SK-N-SH treated with all-trans-retinoic acid at 6 μM for 48 hours (cell line): ENCODE measurements at regions not wholly inside any gene's neighbourhood (a gene's known extent, or its start where the extent isn't known, plus 50 kb on each side); places are given as distances from the start of the nearest gene placed in this dataset.

Experiments
- ATAC-seq: fragments of 200-7000 bp; cut with Tn5 transposase; 3 replicates; pipeline ENCODE4 v1.9.1; 2020; ENCODE audit warnings: mild to moderate bottlenecking, moderate library complexity
- ARNTL ChIP-seq: fragments of 450-650 bp; formaldehyde crosslinking; IDR thresholded peaks from 2 replicates; pipeline ENCODE4 v1.5.0; 2020; ENCODE audit warnings: low read depth, mild to moderate bottlenecking, moderate library complexity, borderline replicate concordance
- BACH2 ChIP-seq: fragments of 250-450 bp; sonication (Bioruptor Pico); IDR thresholded peaks from 2 replicates; pipeline ENCODE4 v1.9.0; 2021; ENCODE audit warnings: mild to moderate bottlenecking, borderline replicate concordance
- CSDC2 ChIP-seq: fragments of 250-450 bp; sonication (Bioruptor Pico); IDR thresholded peaks from 2 replicates; pipeline ENCODE4 v1.5.0; 2020; ENCODE audit warnings: mild to moderate bottlenecking, moderate library complexity
- ESRRG ChIP-seq: fragments of 250-450 bp; sonication (Bioruptor Pico); IDR thresholded peaks from 2 replicates; pipeline ENCODE4 v1.6.1; 2021; ENCODE audit warnings: mild to moderate bottlenecking
- GLIS3 ChIP-seq: fragments of 250-450 bp; sonication (Bioruptor Pico); IDR thresholded peaks from 2 replicates; pipeline ENCODE4 v1.5.0; 2020; ENCODE audit warnings: mild to moderate bottlenecking, moderate library complexity
- ISL1 ChIP-seq: fragments of 250-450 bp; sonication (Bioruptor Pico); IDR thresholded peaks from 2 replicates; pipeline ENCODE4 v2.1.2; 2022; ENCODE audit warnings: mild to moderate bottlenecking, moderate library complexity
- OSR1 ChIP-seq: fragments of 250-450 bp; sonication (Bioruptor Pico); IDR thresholded peaks from 2 replicates; pipeline ENCODE4 v1.8.0; 2022; ENCODE audit warnings: moderate library complexity, mild to moderate bottlenecking, inconsistent platforms
- PPARA ChIP-seq: fragments of 250-450 bp; sonication (Bioruptor Pico); IDR thresholded peaks from 2 replicates; pipeline ENCODE4 v1.5.0; 2020; ENCODE audit warnings: mild to moderate bottlenecking, borderline replicate concordance
- RARB ChIP-seq: fragments of 250-450 bp; sonication (Bioruptor Pico); IDR thresholded peaks from 2 replicates; pipeline ENCODE4 v1.8.0; 2021; ENCODE audit warnings: mild to moderate bottlenecking, moderate library complexity
- SNAI2 ChIP-seq: fragments of 250-450 bp; sonication (Bioruptor Pico); IDR thresholded peaks from 2 replicates; pipeline ENCODE4 v1.5.0; 2020; ENCODE audit warnings: mild to moderate bottlenecking, moderate library complexity
- TCF4 ChIP-seq: fragments of 250-450 bp; sonication (Bioruptor Pico); IDR thresholded peaks from 2 replicates; pipeline ENCODE4 v1.8.0; 2021; ENCODE audit warnings: mild to moderate bottlenecking, moderate library complexity, borderline replicate concordance
- TOX ChIP-seq: fragments of 250-450 bp; sonication (Bioruptor Pico); IDR thresholded peaks from 2 replicates; pipeline ENCODE4 v1.8.0; 2021; ENCODE audit warnings: mild to moderate bottlenecking, moderate library complexity, borderline replicate concordance
- ZC3H10 ChIP-seq: fragments of 250-450 bp; sonication (Bioruptor Pico); IDR thresholded peaks from 2 replicates; pipeline ENCODE4 v1.5.1; 2021; ENCODE audit warnings: mild to moderate bottlenecking, moderate library complexity
- ZFP3 ChIP-seq: fragments of 250-450 bp; sonication (Bioruptor Pico); IDR thresholded peaks from 2 replicates; pipeline ENCODE4 v1.5.0; 2020; ENCODE audit warnings: mild to moderate bottlenecking, moderate library complexity
- ZFP30 ChIP-seq: fragments of 450-650 bp; formaldehyde crosslinking; IDR thresholded peaks from 2 replicates; pipeline ENCODE4 v1.5.0; 2022; ENCODE audit warnings: mild to moderate bottlenecking, moderate library complexity
- ZNF565 ChIP-seq: fragments of 450-650 bp; formaldehyde crosslinking; conservative IDR thresholded peaks from 2 replicates; pipeline ENCODE4 v1.5.0; 2020; ENCODE audit warnings: low read depth, mild to moderate bottlenecking, moderate library complexity
- ZNF70 ChIP-seq: fragments of 450-650 bp; formaldehyde crosslinking; IDR thresholded peaks from 2 replicates; pipeline ENCODE4 v1.5.0; 2020; ENCODE audit warnings: mild to moderate bottlenecking, moderate library complexity
- ZNF8 ChIP-seq: fragments of 450-650 bp; formaldehyde crosslinking; IDR thresholded peaks from 2 replicates; pipeline ENCODE4 v1.5.0; 2020; ENCODE audit warnings: mild to moderate bottlenecking, moderate library complexity
- TF ChIP-seq, protein P1 (sequence below): fragments of 250-450 bp; sonication (Bioruptor Pico); IDR thresholded peaks from 2 replicates; pipeline ENCODE4 v1.5.1; 2020; ENCODE audit warnings: low read depth, mild to moderate bottlenecking, moderate library complexity
- TF ChIP-seq, protein P2 (sequence below): fragments of 250-450 bp; sonication (Bioruptor Pico); IDR thresholded peaks from 2 replicates; pipeline ENCODE4 v1.8.0; 2020; ENCODE audit warnings: mild to moderate bottlenecking, moderate library complexity, borderline replicate concordance
- TF ChIP-seq, protein P3 (sequence below): fragments of 250-450 bp; sonication (Bioruptor Pico); IDR thresholded peaks from 2 replicates; pipeline ENCODE4 v1.8.0; 2021; ENCODE audit warnings: low read depth, mild to moderate bottlenecking, moderate library complexity, borderline replicate concordance
- TF ChIP-seq, protein P4 (sequence below): fragments of 250-450 bp; sonication (Bioruptor Pico); IDR thresholded peaks from 2 replicates; pipeline ENCODE4 v1.5.0; 2020; ENCODE audit warnings: mild to moderate bottlenecking, moderate library complexity
- TF ChIP-seq, protein P5 (sequence below): fragments of 250-450 bp; sonication (Bioruptor Pico); IDR thresholded peaks from 2 replicates; pipeline ENCODE4 v1.5.1; 2021; ENCODE audit warnings: mild to moderate bottlenecking, moderate library complexity

DNA sequence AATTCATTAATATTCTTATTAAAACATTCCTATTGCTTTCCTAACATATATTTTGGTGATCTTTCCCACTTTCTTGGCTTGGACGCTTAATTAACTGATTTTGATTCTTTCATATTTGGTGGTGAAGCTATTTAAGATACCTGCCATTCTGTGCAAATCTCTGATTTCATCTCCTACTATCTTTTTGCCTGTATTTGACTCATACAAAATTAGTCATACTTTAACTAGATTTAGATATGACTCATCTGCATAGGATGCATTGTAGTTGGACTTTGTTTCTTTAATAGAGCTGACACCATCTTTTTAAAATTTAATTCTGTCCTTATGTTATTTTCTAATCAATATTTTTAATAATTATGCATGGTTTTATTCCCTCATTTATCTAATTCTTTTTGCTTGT is 93.8 kb upstream of the PLPPR4 start (continued):
- TF ChIP-seq, protein P1, sequence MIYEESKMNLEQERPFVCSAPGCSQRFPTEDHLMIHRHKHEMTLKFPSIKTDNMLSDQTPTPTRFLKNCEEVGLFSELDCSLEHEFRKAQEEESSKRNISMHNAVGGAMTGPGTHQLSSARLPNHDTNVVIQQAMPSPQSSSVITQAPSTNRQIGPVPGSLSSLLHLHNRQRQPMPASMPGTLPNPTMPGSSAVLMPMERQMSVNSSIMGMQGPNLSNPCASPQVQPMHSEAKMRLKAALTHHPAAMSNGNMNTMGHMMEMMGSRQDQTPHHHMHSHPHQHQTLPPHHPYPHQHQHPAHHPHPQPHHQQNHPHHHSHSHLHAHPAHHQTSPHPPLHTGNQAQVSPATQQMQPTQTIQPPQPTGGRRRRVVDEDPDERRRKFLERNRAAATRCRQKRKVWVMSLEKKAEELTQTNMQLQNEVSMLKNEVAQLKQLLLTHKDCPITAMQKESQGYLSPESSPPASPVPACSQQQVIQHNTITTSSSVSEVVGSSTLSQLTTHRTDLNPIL (CRISPR knock-in tag) = peak; percentile 85

DNA sequence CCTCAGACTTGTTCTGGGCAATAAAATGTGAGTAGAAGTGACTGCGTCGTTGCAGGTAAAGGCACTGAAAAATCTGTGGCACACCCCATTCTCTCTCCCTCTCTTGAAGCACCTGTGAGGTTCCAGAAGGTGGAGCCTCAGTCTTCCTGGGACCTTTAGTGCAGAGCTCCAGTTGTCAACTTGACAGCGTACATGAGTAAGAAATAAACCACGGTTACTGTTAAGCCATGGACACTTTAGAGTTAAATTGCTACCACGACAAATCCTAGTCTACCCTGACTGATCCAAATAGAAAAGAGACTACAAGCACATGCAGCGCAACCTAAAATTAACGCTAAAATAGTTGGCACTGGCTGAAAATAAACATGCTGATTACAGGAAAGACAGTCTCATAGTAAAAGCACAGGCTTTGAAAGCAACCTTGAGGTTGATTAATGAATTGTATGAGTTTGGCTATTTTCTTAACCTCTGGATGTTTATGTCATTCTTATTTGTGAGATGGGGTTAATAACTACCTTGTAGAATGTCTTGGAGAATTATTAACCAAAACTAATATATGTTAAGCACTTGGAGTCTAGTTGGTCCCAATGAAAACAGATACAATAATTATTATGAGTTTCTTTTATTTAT is 93.0 kb upstream of the PLPPR4 start:
- no peak for TF ChIP-seq RARB (CRISPR knock-in tag)
- TF ChIP-seq ESRRG (CRISPR knock-in tag) = no peak
- no peak for TF ChIP-seq OSR1 (CRISPR knock-in tag)
- no peak for TF ChIP-seq ZNF70 (CRISPR knock-in tag)
- TF ChIP-seq ZC3H10 = no peak
- TF ChIP-seq, protein P2, sequence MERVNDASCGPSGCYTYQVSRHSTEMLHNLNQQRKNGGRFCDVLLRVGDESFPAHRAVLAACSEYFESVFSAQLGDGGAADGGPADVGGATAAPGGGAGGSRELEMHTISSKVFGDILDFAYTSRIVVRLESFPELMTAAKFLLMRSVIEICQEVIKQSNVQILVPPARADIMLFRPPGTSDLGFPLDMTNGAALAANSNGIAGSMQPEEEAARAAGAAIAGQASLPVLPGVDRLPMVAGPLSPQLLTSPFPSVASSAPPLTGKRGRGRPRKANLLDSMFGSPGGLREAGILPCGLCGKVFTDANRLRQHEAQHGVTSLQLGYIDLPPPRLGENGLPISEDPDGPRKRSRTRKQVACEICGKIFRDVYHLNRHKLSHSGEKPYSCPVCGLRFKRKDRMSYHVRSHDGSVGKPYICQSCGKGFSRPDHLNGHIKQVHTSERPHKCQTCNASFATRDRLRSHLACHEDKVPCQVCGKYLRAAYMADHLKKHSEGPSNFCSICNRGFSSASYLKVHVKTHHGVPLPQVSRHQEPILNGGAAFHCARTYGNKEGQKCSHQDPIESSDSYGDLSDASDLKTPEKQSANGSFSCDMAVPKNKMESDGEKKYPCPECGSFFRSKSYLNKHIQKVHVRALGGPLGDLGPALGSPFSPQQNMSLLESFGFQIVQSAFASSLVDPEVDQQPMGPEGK (CRISPR knock-in tag) = no peak
- no peak for TF ChIP-seq SNAI2 (CRISPR knock-in tag)
- no peak for TF ChIP-seq TCF4 (CRISPR knock-in tag)
- TF ChIP-seq ISL1 (CRISPR knock-in tag) = no peak
- no peak for TF ChIP-seq ZFP3
- no peak for TF ChIP-seq PPARA (CRISPR knock-in tag)
- TF ChIP-seq ZNF565 = no peak
- TF ChIP-seq, protein P3, sequence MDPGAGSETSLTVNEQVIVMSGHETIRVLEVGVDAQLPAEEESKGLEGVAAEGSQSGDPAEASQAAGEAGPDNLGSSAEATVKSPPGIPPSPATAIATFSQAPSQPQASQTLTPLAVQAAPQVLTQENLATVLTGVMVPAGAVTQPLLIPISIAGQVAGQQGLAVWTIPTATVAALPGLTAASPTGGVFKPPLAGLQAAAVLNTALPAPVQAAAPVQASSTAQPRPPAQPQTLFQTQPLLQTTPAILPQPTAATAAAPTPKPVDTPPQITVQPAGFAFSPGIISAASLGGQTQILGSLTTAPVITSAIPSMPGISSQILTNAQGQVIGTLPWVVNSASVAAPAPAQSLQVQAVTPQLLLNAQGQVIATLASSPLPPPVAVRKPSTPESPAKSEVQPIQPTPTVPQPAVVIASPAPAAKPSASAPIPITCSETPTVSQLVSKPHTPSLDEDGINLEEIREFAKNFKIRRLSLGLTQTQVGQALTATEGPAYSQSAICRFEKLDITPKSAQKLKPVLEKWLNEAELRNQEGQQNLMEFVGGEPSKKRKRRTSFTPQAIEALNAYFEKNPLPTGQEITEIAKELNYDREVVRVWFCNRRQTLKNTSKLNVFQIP (CRISPR knock-in tag) = no peak
- TF ChIP-seq CSDC2 (CRISPR knock-in tag) = no peak
- no peak for TF ChIP-seq GLIS3
- no peak for TF ChIP-seq ZNF8
- no peak for TF ChIP-seq BACH2
- TF ChIP-seq, protein P4, sequence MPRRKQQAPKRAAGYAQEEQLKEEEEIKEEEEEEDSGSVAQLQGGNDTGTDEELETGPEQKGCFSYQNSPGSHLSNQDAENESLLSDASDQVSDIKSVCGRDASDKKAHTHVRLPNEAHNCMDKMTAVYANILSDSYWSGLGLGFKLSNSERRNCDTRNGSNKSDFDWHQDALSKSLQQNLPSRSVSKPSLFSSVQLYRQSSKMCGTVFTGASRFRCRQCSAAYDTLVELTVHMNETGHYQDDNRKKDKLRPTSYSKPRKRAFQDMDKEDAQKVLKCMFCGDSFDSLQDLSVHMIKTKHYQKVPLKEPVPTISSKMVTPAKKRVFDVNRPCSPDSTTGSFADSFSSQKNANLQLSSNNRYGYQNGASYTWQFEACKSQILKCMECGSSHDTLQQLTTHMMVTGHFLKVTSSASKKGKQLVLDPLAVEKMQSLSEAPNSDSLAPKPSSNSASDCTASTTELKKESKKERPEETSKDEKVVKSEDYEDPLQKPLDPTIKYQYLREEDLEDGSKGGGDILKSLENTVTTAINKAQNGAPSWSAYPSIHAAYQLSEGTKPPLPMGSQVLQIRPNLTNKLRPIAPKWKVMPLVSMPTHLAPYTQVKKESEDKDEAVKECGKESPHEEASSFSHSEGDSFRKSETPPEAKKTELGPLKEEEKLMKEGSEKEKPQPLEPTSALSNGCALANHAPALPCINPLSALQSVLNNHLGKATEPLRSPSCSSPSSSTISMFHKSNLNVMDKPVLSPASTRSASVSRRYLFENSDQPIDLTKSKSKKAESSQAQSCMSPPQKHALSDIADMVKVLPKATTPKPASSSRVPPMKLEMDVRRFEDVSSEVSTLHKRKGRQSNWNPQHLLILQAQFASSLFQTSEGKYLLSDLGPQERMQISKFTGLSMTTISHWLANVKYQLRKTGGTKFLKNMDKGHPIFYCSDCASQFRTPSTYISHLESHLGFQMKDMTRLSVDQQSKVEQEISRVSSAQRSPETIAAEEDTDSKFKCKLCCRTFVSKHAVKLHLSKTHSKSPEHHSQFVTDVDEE (CRISPR knock-in tag) = no peak
- TF ChIP-seq, protein P5, sequence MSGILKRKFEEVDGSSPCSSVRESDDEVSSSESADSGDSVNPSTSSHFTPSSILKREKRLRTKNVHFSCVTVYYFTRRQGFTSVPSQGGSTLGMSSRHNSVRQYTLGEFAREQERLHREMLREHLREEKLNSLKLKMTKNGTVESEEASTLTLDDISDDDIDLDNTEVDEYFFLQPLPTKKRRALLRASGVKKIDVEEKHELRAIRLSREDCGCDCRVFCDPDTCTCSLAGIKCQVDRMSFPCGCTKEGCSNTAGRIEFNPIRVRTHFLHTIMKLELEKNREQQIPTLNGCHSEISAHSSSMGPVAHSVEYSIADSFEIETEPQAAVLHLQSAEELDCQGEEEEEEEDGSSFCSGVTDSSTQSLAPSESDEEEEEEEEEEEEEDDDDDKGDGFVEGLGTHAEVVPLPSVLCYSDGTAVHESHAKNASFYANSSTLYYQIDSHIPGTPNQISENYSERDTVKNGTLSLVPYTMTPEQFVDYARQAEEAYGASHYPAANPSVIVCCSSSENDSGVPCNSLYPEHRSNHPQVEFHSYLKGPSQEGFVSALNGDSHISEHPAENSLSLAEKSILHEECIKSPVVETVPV = no peak
- TF ChIP-seq, protein P1 (CRISPR knock-in tag) = no peak
- TF ChIP-seq, all 23 proteins: peak for 0
- ATAC-seq = peak; percentile 23

DNA sequence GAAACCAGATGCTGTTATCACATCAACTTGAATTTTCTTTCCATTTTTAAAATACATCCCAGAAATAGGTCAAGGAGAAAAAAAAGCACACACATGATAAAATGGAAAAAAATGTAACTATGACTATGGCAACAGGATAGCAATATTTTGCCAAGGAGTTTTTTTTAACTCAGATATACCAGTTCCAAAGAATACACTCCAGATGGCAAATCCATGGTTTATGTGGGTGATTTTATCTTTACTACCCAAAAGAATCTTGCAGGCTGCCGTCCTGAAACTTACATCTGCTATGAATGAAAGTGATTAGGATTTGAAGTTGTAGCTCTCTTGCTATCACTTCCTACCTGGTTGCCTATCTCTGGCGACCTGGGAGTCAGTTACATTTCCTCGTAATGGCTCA is 91.0 kb upstream of the PLPPR4 start:
- TF ChIP-seq TCF4 (CRISPR knock-in tag) (no peak), ISL1 (CRISPR knock-in tag) (no peak; the same call in 1 of the 2 replicates), ZFP3 (no peak), TOX (CRISPR knock-in tag) (no peak), ZFP30 (no peak), ARNTL (CRISPR knock-in tag) (no peak), PPARA (CRISPR knock-in tag) (no peak)
- TF ChIP-seq, protein P2 (CRISPR knock-in tag) = no peak
- TF ChIP-seq, protein P3 (CRISPR knock-in tag) = no peak
- peak; percentile 70 for ATAC-seq
